Endothelial cell of umbilical vein (primary cell): ENCODE measurements at regions not wholly inside any gene's neighbourhood (a gene's known extent, or its start where the extent isn't known, plus 50 kb on each side); places are given as distances from the start of the nearest gene placed in this dataset.
A peak's percentile ranks its signal among the peaks of the same experiment; 100 is the strongest.

Source experiments
- BruUV-seq: library from RNA; stranded (reverse); fragments of 400-500 nt; replicated peaks from 2 replicates; lab custom pipeline; 2021; lab: Mats Ljungman, UMichigan
- CTCF ChIA-PET: fragments of 300-600, 350-600 bp; sonication (Branson Sonifier 250); formaldehyde crosslinking; loops from one replicate; lab custom pipeline; 2021; ENCODE audit warnings: antibody characterized with exemption, inconsistent platforms; lab: Charles Lee
- POLR2A ChIA-PET: fragments of 300-600, 350-600 bp; sonication (Branson Sonifier 250); formaldehyde crosslinking; loops from one replicate; lab custom pipeline; 2021; ENCODE audit warnings: antibody characterized with exemption, inconsistent platforms; lab: Charles Lee
- DNase-seq: peaks from one replicate; pipeline ENCODE4 v3.0.0-alpha.2; 2011; ENCODE audit warnings: low read depth, low spot score
- FAIRE-seq: peaks from 2 replicates; lab custom pipeline; 2011; peaks lifted over from hg19 to GRCh38; lab: Jason Lieb, UNC
- H2AFZ ChIP-seq: 2 replicates; pipeline ENCODE4 v1.6.0; 2012; ENCODE audit warnings: low read depth, low read length, control low read depth, inconsistent platforms
- H3K27ac ChIP-seq: 2 replicates; pipeline ENCODE4 v1.5.1; 2011; ENCODE audit warnings: low read depth, mild to moderate bottlenecking, control low read depth, low read length, moderate library complexity; ENCODE audit not compliant: insufficient read depth
- H3K27me3 ChIP-seq, 2 experiments: 2 replicates each; pipeline versions ENCODE4 v1.6.0 to v1.6.1; 2011; ENCODE audit warnings: low read length in 2 of 2, mixed read lengths in 1 of 2; ENCODE audit not compliant: control insufficient read depth in 2 of 2, insufficient read depth in 2 of 2
- H3K36me3 ChIP-seq, 2 experiments: 2 replicates in 1 of 2; 3 replicates in 1 of 2; pipeline ENCODE4 v1.5.1; 2011; ENCODE audit warnings: low read length in 2 of 2, mild to moderate bottlenecking in 1 of 2, moderate library complexity in 1 of 2; ENCODE audit not compliant: control insufficient read depth in 2 of 2, insufficient read depth in 2 of 2; ENCODE audit errors: extremely low read depth in 1 of 2
- H3K4me1 ChIP-seq: 3 replicates; pipeline ENCODE4 v1.5.1; 2011; ENCODE audit warnings: mild to moderate bottlenecking, low read length; ENCODE audit not compliant: control insufficient read depth, insufficient read depth; ENCODE audit errors: extremely low read depth
- H3K4me2 ChIP-seq: 2 replicates; pipeline ENCODE4 v1.6.1; 2011; ENCODE audit warnings: low read length, control low read depth, mixed read lengths; ENCODE audit not compliant: insufficient read depth
- H3K4me3 ChIP-seq, 3 experiments: fragments of 200-600 bp in 1 of 3; sonication (generic), shearing (Covaris generic) in 1 of 3; replicated peaks in 1 of 3; 2 replicates each; pipeline ENCODE4 v1.5.1; 2011 to 2016; ENCODE audit warnings: control low read depth in 3 of 3, low read length in 3 of 3, mild to moderate bottlenecking in 2 of 3, inconsistent platforms in 1 of 3, low read depth in 1 of 3, moderate library complexity in 1 of 3; ENCODE audit not compliant: insufficient read depth in 1 of 3
- H3K79me2 ChIP-seq: 2 replicates; pipeline ENCODE4 v1.6.0; 2012; ENCODE audit warnings: low read length, inconsistent platforms; ENCODE audit not compliant: control insufficient read depth, insufficient read depth
- H3K9ac ChIP-seq: replicated peaks from 2 replicates; pipeline ENCODE3; 2011; ENCODE audit warnings: low read length, control low read depth; ENCODE audit not compliant: insufficient read depth; ENCODE audit errors: extremely low read depth
- H3K9me1 ChIP-seq: replicated peaks from 3 replicates; pipeline ENCODE4 v1.6.0; 2011; ENCODE audit warnings: mild to moderate bottlenecking, low read length; ENCODE audit not compliant: control insufficient read depth, insufficient read depth; ENCODE audit errors: extremely low read depth
- H3K9me3 ChIP-seq: replicated peaks from 2 replicates; pipeline ENCODE4 v1.5.1; 2012; ENCODE audit warnings: low read length, inconsistent platforms; ENCODE audit not compliant: control insufficient read depth, insufficient read depth
- H4K20me1 ChIP-seq: replicated peaks from 2 replicates; pipeline ENCODE3; 2011; ENCODE audit warnings: mild to moderate bottlenecking, low read length; ENCODE audit not compliant: control insufficient read depth, insufficient read depth; ENCODE audit errors: extremely low read depth
- EZH2 ChIP-seq: IDR thresholded peaks from 2 replicates; pipeline ENCODE4 v1.6.1; 2012; ENCODE audit warnings: borderline replicate concordance, low read depth, mild to moderate bottlenecking, moderate library complexity, low read length, inconsistent platforms; ENCODE audit not compliant: severe bottlenecking
- FOS ChIP-seq: IDR thresholded peaks from 2 replicates; pipeline ENCODE4 v1.6.1; 2011; ENCODE audit warnings: mild to moderate bottlenecking, low read length, moderate library complexity, borderline replicate concordance; ENCODE audit not compliant: insufficient read depth
- GATA2 ChIP-seq: IDR thresholded peaks from 2 replicates; pipeline ENCODE4 v1.7.0; 2011; ENCODE audit warnings: low read depth, mild to moderate bottlenecking, moderate library complexity, mixed read lengths, low read length; ENCODE audit not compliant: insufficient read length, insufficient read depth
- JUN ChIP-seq: IDR thresholded peaks from 2 replicates; pipeline ENCODE4 v1.6.1; 2011; ENCODE audit warnings: borderline replicate concordance, low read depth; ENCODE audit not compliant: insufficient read length, insufficient read depth
- MYC ChIP-seq: IDR thresholded peaks from one replicate; pipeline ENCODE4 v1.6.1; 2011; ENCODE audit warnings: mild to moderate bottlenecking, low read depth, low read length
- POLR2A ChIP-seq: IDR thresholded peaks from 2 replicates; pipeline ENCODE4 v1.6.1; 2012; ENCODE audit warnings: low read depth, mild to moderate bottlenecking, control low read depth, low read length
- POLR2AphosphoS5 ChIP-seq: IDR thresholded peaks from 2 replicates; pipeline ENCODE4 v1.6.1; 2012; ENCODE audit warnings: low read depth, mild to moderate bottlenecking, control low read depth, low read length, moderate library complexity; ENCODE audit not compliant: insufficient read depth
- dilution Hi-C: fragments of 300-500 bp; cut with MboI; formaldehyde crosslinking; loops from one replicate; pipeline ENCODE4 v1.15.0; 2019; ENCODE audit warnings: low sequenced_read_pairs; ENCODE audit not compliant: extremely low pct_ligation_motif_present
- intact Hi-C: fragments of 100-400 bp; cut with micrococcal nuclease; formaldehyde crosslinking; loops from one replicate; pipeline ENCODE4 v1.10.0; 2022
- TF ChIP-seq, protein P1 (sequence below): IDR thresholded peaks from 2 replicates; pipeline ENCODE4 v1.6.1; 2011; ENCODE audit not compliant: insufficient read depth, insufficient read length
- TF ChIP-seq, protein P2 (sequence below), 2 donors: IDR thresholded peaks; 1 replicate in 1 of 2; 2 replicates in 1 of 2; pipeline ENCODE4 v1.5.1; 2011; ENCODE audit warnings: low read length in 2 of 2, mild to moderate bottlenecking in 2 of 2, moderate library complexity in 2 of 2, control low read depth in 1 of 2, inconsistent platforms in 1 of 2, low read depth in 1 of 2; ENCODE audit not compliant: insufficient read depth in 1 of 2; ENCODE audit errors: extremely low read depth in 1 of 2

DNA sequence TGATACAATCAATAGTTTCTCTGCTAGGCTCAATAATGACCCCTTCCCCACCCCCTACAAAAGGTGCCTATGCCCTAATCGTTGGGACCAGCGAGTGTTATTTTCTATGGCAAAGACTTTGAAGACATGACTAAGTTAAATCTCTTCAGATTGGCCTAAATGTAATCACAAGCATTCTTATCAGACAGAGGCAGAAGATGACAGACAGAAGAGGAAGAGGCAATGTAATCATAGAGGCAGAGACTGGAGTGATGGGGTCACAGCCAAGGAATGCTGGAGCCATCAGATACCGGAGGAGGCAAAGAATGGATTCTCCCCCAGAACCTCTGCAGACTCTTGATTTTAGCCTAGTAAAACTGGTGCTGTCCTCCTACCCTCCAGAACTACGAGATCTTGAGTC lies 159.3 kb downstream of the EDN1 start:
- Histone ChIP-seq H3K9me1 (no peaks in the 10 kb centered on the region), H3K79me2 (no peaks in the 10 kb centered on the region), H3K4me2 (no peak overlapping the region), H3K9ac (no peak overlapping the region), H3K27ac (no peak overlapping the region), H2AFZ (no peak overlapping the region), H3K4me1 (no peaks in the 10 kb centered on the region), H3K4me3 (no peak overlapping the region), H3K9me3 (peaks cover 2% of the 10 kb centered on the region), H3K36me3 (no peaks in the 10 kb centered on the region), H4K20me1 (no peaks in the 10 kb centered on the region), H3K27me3 (no peaks in the 10 kb centered on the region)
- ChIA-PET POLR2A (no interaction called here), CTCF (no interaction called here)
- FAIRE-seq (no peak), DNase-seq (peak; percentile 7)
- TF ChIP-seq FOS (no peak), POLR2AphosphoS5 (no peak), EZH2 (no peak), JUN (no peak), GATA2 (no peak), MYC (no peak), POLR2A (no peak)
- TF ChIP-seq, protein P1, sequence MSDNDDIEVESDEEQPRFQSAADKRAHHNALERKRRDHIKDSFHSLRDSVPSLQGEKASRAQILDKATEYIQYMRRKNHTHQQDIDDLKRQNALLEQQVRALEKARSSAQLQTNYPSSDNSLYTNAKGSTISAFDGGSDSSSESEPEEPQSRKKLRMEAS, result no peak
- TF ChIP-seq, protein P2, sequence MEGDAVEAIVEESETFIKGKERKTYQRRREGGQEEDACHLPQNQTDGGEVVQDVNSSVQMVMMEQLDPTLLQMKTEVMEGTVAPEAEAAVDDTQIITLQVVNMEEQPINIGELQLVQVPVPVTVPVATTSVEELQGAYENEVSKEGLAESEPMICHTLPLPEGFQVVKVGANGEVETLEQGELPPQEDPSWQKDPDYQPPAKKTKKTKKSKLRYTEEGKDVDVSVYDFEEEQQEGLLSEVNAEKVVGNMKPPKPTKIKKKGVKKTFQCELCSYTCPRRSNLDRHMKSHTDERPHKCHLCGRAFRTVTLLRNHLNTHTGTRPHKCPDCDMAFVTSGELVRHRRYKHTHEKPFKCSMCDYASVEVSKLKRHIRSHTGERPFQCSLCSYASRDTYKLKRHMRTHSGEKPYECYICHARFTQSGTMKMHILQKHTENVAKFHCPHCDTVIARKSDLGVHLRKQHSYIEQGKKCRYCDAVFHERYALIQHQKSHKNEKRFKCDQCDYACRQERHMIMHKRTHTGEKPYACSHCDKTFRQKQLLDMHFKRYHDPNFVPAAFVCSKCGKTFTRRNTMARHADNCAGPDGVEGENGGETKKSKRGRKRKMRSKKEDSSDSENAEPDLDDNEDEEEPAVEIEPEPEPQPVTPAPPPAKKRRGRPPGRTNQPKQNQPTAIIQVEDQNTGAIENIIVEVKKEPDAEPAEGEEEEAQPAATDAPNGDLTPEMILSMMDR (IDR thresholded peaks at IDR 0.05; ENCODE audit: extremely low read depth in 1 of 2, insufficient read depth in 1 of 2, low read depth in 1 of 2, low read length in 2 of 2), result no peak
- no TSS peak for BruUV-seq
- intact Hi-C loops (no loop called here), dilution Hi-C loops (no loop called here)
